ENCODE measurements at regions not wholly inside any gene's neighbourhood (a gene's known extent, or its start where the extent isn't known, plus 50 kb on each side); places are given as distances from the start of the nearest gene placed in this dataset.

- DNase-seq, result no peak
- H3K27me3 Mint-ChIP-seq (ENCODE audit: unreplicated experiment), result no peaks in the 10 kb centered on the region
- no peak for TF ChIP-seq CTCF (IDR thresholded peaks at IDR 0.05; ENCODE audit: partially characterized antibody, unreplicated experiment)
- H3K4me1 Mint-ChIP-seq (ENCODE audit: low read depth, unreplicated experiment), result peaks cover 5% of the 10 kb centered on the region
- peaks cover 3% of the 10 kb centered on the region for H3K9me3 Mint-ChIP-seq (ENCODE audit: unreplicated experiment)
- H3K4me3 Mint-ChIP-seq (ENCODE audit: unreplicated experiment), result no peak overlapping the region
- H3K27ac Mint-ChIP-seq (ENCODE audit: unreplicated experiment), result no peak overlapping the region
- H3K36me3 Mint-ChIP-seq (ENCODE audit: unreplicated experiment), result no peaks in the 10 kb centered on the region
Measured at GRCh38 chr5:156230887-156231286, 96.1 kb upstream of the SGCD start.

DNA sequence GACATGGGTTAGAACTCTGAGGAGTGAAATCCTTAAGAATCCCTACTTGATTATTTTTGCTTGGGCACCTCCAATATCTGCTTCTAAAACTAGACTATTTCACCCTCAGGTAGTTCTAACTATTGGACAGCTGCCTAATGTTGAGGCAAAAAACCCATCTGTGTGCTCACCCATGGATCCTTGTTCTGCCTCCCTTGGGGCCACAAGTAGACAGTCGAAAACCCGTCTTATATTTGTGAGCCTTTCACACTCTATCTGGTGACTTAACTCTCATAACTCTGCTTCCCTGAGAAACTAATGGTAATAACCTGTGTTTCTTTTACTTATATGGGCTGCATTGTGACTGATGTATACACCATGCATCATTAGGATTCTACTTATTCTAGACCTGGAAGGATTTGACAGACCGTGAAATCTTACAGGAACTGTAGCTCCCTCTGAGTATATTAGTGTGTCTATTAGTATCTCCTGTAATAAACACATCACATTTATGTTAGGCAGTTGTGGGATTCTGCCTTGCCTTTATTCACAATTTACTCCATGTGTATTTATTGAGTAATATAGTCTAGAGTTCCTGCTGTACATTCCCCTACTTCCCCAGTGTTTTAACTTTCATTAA, 94.6 kb upstream of the SGCD start:
- H3K4me3 Mint-ChIP-seq (ENCODE audit: unreplicated experiment), result no peak overlapping the region
- peaks cover 3% of the 10 kb centered on the region for H3K9me3 Mint-ChIP-seq (ENCODE audit: unreplicated experiment)
- TF ChIP-seq CTCF (IDR thresholded peaks at IDR 0.05; ENCODE audit: partially characterized antibody, unreplicated experiment), result no peak
- peaks cover 5% of the 10 kb centered on the region for H3K4me1 Mint-ChIP-seq (ENCODE audit: low read depth, unreplicated experiment)
- H3K36me3 Mint-ChIP-seq (ENCODE audit: unreplicated experiment), result no peaks in the 10 kb centered on the region
- H3K27me3 Mint-ChIP-seq (ENCODE audit: unreplicated experiment), result no peaks in the 10 kb centered on the region
- DNase-seq, result no peak
- H3K27ac Mint-ChIP-seq (ENCODE audit: unreplicated experiment), result no peak overlapping the region

DNA sequence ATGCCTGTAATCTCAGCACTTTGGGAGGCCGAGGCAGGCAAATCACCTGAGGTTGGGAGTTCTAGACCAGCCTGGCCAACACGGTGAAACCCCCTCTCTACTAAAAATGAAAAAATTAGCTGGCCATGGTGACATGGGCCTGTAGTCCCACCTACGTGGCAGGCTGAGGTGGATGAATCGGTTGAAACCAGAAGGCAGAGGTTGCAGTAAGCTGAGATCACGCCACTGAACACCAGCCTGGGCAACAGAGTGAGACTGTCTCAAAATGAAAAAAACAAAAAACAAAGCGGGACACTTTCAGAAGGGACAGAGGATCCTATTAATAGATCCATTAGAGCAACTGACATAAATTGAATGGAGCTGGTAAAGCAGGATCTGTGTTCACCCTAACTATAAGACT, 89.6 kb upstream of the SGCD start:
- H3K4me1 Mint-ChIP-seq (ENCODE audit: low read depth, unreplicated experiment), result peaks cover 5% of the 10 kb centered on the region
- DNase-seq, result no peak
- no peaks in the 10 kb centered on the region for H3K9me3 Mint-ChIP-seq (ENCODE audit: unreplicated experiment)
- H3K27ac Mint-ChIP-seq (ENCODE audit: unreplicated experiment), result no peak overlapping the region
- H3K4me3 Mint-ChIP-seq (ENCODE audit: unreplicated experiment), result no peak overlapping the region
- TF ChIP-seq CTCF (IDR thresholded peaks at IDR 0.05; ENCODE audit: partially characterized antibody, unreplicated experiment), result no peak
- H3K27me3 Mint-ChIP-seq (ENCODE audit: unreplicated experiment), result no peaks in the 10 kb centered on the region
- H3K36me3 Mint-ChIP-seq (ENCODE audit: unreplicated experiment), result no peaks in the 10 kb centered on the region

DNA sequence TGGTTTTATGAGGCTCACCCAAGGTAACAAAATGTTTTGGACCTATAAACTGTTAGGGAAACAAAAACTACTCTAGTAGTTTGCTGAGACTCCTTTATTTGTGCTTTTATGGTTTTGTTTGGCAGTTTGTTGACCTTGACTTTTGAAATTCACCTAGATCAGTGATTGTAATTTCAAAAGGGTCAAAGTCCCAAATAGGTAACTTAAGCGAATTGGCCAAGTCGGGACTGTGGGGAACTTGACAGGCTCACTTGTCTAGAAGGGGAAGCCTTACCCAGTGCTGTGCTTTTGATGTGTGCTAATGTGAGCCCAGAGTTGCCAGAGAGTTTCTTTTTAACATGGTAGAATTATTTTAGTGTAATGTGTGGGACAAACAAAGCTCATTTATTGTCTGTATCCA, 87.2 kb upstream of the SGCD start:
- Mint-ChIP-seq H3K36me3 (ENCODE audit: unreplicated experiment) (no peaks in the 10 kb centered on the region), H3K4me3 (ENCODE audit: unreplicated experiment) (no peak overlapping the region), H3K27ac (ENCODE audit: unreplicated experiment) (no peak overlapping the region), H3K4me1 (ENCODE audit: low read depth, unreplicated experiment) (peaks cover 16% of the 10 kb centered on the region), H3K27me3 (ENCODE audit: unreplicated experiment) (no peaks in the 10 kb centered on the region), H3K9me3 (ENCODE audit: unreplicated experiment) (no peaks in the 10 kb centered on the region)
- no peak for DNase-seq
- TF ChIP-seq CTCF (IDR thresholded peaks at IDR 0.05; ENCODE audit: partially characterized antibody, unreplicated experiment), result no peak

- Mint-ChIP-seq H3K4me3 (ENCODE audit: unreplicated experiment) (no peak overlapping the region), H3K27ac (ENCODE audit: unreplicated experiment) (no peak overlapping the region), H3K36me3 (ENCODE audit: unreplicated experiment) (no peaks in the 10 kb centered on the region), H3K4me1 (ENCODE audit: low read depth, unreplicated experiment) (peaks cover 16% of the 10 kb centered on the region), H3K9me3 (ENCODE audit: unreplicated experiment) (no peaks in the 10 kb centered on the region), H3K27me3 (ENCODE audit: unreplicated experiment) (no peaks in the 10 kb centered on the region)
- DNase-seq, result no peak
- TF ChIP-seq CTCF (IDR thresholded peaks at IDR 0.05; ENCODE audit: partially characterized antibody, unreplicated experiment), result no peak
Measured at GRCh38 chr5:156240414-156240813, 86.5 kb upstream of the SGCD start.
